H1 (cell line): ENCODE measurements at regions not wholly inside any gene's neighbourhood (a gene's known extent, or its start where the extent isn't known, plus 50 kb on each side); places are given as distances from the start of the nearest gene placed in this dataset.

ENCODE experiments used
- CTCF ChIA-PET: fragments of 300-600 bp; sonication (Branson Sonifier 250); formaldehyde crosslinking; loops from one replicate; lab custom pipeline; 2021; ENCODE audit not compliant: partially characterized antibody; lab: Charles Lee
- POLR2A ChIA-PET: fragments of 300-600 bp; sonication (Branson Sonifier 250); formaldehyde crosslinking; loops from one replicate; lab custom pipeline; 2021; ENCODE audit warnings: inconsistent platforms; ENCODE audit not compliant: partially characterized antibody; lab: Charles Lee
- DNase-seq, 2 experiments: peaks; one replicate each; pipeline versions ENCODE4 v3.0.0 to v3.0.0-alpha.2; 2010 to 2022; ENCODE audit warnings: low spot score in 2 of 2, low read depth in 1 of 2, mixed read lengths in 1 of 2
- FAIRE-seq: peaks from 2 replicates; lab custom pipeline; 2011; peaks lifted over from hg19 to GRCh38; lab: Jason Lieb, UNC
- H2AFZ ChIP-seq: 2 replicates; pipeline ENCODE4 v1.8.1; 2012; ENCODE audit warnings: low read length, inconsistent platforms
- H2AK5ac ChIP-seq: 2 replicates; pipeline ENCODE4 v1.6.1; 2013; ENCODE audit warnings: low read depth, low read length
- H2BK120ac ChIP-seq: replicated peaks from 2 replicates; pipeline ENCODE3; 2013; ENCODE audit warnings: low read depth, low read length, inconsistent platforms
- H2BK12ac ChIP-seq: 2 replicates; pipeline ENCODE4 v1.6.1; 2013; ENCODE audit warnings: low read depth, low read length
- H2BK15ac ChIP-seq: 2 replicates; pipeline ENCODE4 v1.6.1; 2013; ENCODE audit warnings: low read length
- H2BK20ac ChIP-seq: 2 replicates; pipeline ENCODE4 v1.6.1; 2013; ENCODE audit warnings: low read length
- H2BK5ac ChIP-seq: 2 replicates; pipeline ENCODE4 v1.6.1; 2013; ENCODE audit warnings: low read depth, low read length
- H3K14ac ChIP-seq: 2 replicates; pipeline ENCODE4 v1.6.1; 2013; ENCODE audit warnings: inconsistent platforms; ENCODE audit not compliant: insufficient read length
- H3K18ac ChIP-seq: 2 replicates; pipeline ENCODE4 v1.6.1; 2013; ENCODE audit warnings: low read length; ENCODE audit errors: extremely low read depth
- H3K23ac ChIP-seq: 2 replicates; pipeline ENCODE4 v1.6.1; 2013; ENCODE audit warnings: inconsistent platforms; ENCODE audit not compliant: insufficient read length
- H3K23me2 ChIP-seq: 2 replicates; pipeline ENCODE4 v1.6.1; 2013; ENCODE audit warnings: low read depth, low read length
- H3K27ac ChIP-seq: 2 replicates; pipeline ENCODE4 v1.6.1; 2011; ENCODE audit warnings: low read depth, low read length, inconsistent platforms
- H3K27me3 ChIP-seq, 4 experiments: replicated peaks in 1 of 4; 1 replicate in 1 of 4; 2 replicates in 3 of 4; pipeline versions ENCODE4 v1.6.1 to v1.8.1; 2011 to 2013; ENCODE audit warnings: low read length in 3 of 4, mild to moderate bottlenecking in 3 of 4, inconsistent platforms in 2 of 4, mixed read lengths in 2 of 4, moderate library complexity in 1 of 4; ENCODE audit not compliant: control insufficient read depth in 3 of 4, insufficient read depth in 3 of 4; ENCODE audit errors: extremely low read depth in 1 of 4
- H3K36me3 ChIP-seq, 4 experiments: 2 replicates each; pipeline versions ENCODE4 v1.6.1 to v1.8.1; 2011 to 2013; ENCODE audit warnings: mild to moderate bottlenecking in 4 of 4, low read length in 3 of 4, moderate library complexity in 2 of 4, control low read depth in 1 of 4, inconsistent platforms in 1 of 4; ENCODE audit not compliant: insufficient read depth in 4 of 4, control insufficient read depth in 2 of 4
- H3K4ac ChIP-seq: replicated peaks from 2 replicates; pipeline ENCODE3; 2013; ENCODE audit warnings: low read length, low read depth, mixed read lengths, inconsistent platforms; ENCODE audit not compliant: insufficient read length
- H3K4me1 ChIP-seq, 4 experiments: replicated peaks in 1 of 4; 1 replicate in 1 of 4; 2 replicates in 3 of 4; pipeline versions ENCODE4 v1.6.1 to v1.8.1; 2011 to 2013; ENCODE audit warnings: low read length in 3 of 4, inconsistent platforms in 2 of 4, mixed read lengths in 1 of 4; ENCODE audit not compliant: insufficient read depth in 4 of 4, control insufficient read depth in 3 of 4
- H3K4me2 ChIP-seq, 2 experiments: 2 replicates each; pipeline versions ENCODE4 v1.6.1 to v1.8.1; 2011 to 2013; ENCODE audit warnings: low read depth in 2 of 2, low read length in 2 of 2, control low read depth in 1 of 2, inconsistent platforms in 1 of 2, mild to moderate bottlenecking in 1 of 2; ENCODE audit not compliant: insufficient read depth in 1 of 2
- H3K4me3 ChIP-seq, 4 experiments: fragments of 200-600, 300-600 bp in 1 of 4; sonication (generic), shearing (Covaris generic), sonication (Bioruptor Twin) in 1 of 4; 2 replicates each; pipeline versions ENCODE4 v1.5.1 to v1.8.1; 2011 to 2016; ENCODE audit warnings: low read length in 4 of 4, low read depth in 3 of 4, control low read depth in 2 of 4, inconsistent platforms in 2 of 4, mild to moderate bottlenecking in 2 of 4, mixed read lengths in 1 of 4, moderate library complexity in 1 of 4; ENCODE audit not compliant: insufficient read depth in 2 of 4; ENCODE audit errors: extremely low read depth in 1 of 4
- H3K56ac ChIP-seq: replicated peaks from 2 replicates; pipeline ENCODE3; 2013; ENCODE audit warnings: low read depth, mild to moderate bottlenecking, mixed read lengths, low read length, inconsistent platforms; ENCODE audit not compliant: insufficient read length
- H3K79me1 ChIP-seq: 2 replicates; pipeline ENCODE4 v1.6.1; 2013; ENCODE audit warnings: low read depth, low read length, control low read depth
- H3K79me2 ChIP-seq, 2 experiments: 2 replicates each; pipeline versions ENCODE4 v1.6.1 to v1.8.1; 2012 to 2013; ENCODE audit warnings: low read length in 2 of 2, mild to moderate bottlenecking in 2 of 2, inconsistent platforms in 1 of 2; ENCODE audit not compliant: insufficient read depth in 2 of 2, control insufficient read depth in 1 of 2
- H3K9ac ChIP-seq, 4 experiments: replicated peaks in 1 of 4; 1 replicate in 1 of 4; 2 replicates in 3 of 4; pipeline versions ENCODE4 v1.6.1 to v1.8.1; 2011 to 2013; ENCODE audit warnings: low read depth in 3 of 4, low read length in 3 of 4, control low read depth in 2 of 4, mild to moderate bottlenecking in 2 of 4, moderate library complexity in 2 of 4, inconsistent platforms in 1 of 4; ENCODE audit errors: extremely low read depth in 1 of 4
- H3K9me3 ChIP-seq, 2 experiments: 2 replicates each; pipeline versions ENCODE4 v1.6.1 to v1.8.1; 2012 to 2013; ENCODE audit warnings: mild to moderate bottlenecking in 2 of 2, moderate library complexity in 2 of 2, control low read depth in 1 of 2, inconsistent platforms in 1 of 2, low read depth in 1 of 2, low read length in 1 of 2, mixed read lengths in 1 of 2; ENCODE audit not compliant: insufficient read depth in 2 of 2
- H4K20me1 ChIP-seq, 2 experiments: replicated peaks in 1 of 2; 2 replicates each; pipeline versions ENCODE3 to v1.8.1; 2011 to 2013; ENCODE audit warnings: inconsistent platforms in 2 of 2, low read length in 2 of 2, mild to moderate bottlenecking in 1 of 2; ENCODE audit not compliant: insufficient read depth in 2 of 2, control insufficient read depth in 1 of 2
- H4K5ac ChIP-seq: 2 replicates; pipeline ENCODE4 v1.6.1; 2013; ENCODE audit warnings: low read length, low read depth, mixed read lengths, inconsistent platforms; ENCODE audit not compliant: insufficient read length
- H4K8ac ChIP-seq: 2 replicates; pipeline ENCODE4 v1.8.0; 2013; ENCODE audit warnings: mild to moderate bottlenecking, moderate library complexity, low read length, inconsistent platforms; ENCODE audit not compliant: insufficient read depth; ENCODE audit errors: extremely low read depth
- H4K91ac ChIP-seq: replicated peaks from 2 replicates; pipeline ENCODE3; 2013; ENCODE audit warnings: low read length, mixed read lengths, inconsistent platforms; ENCODE audit not compliant: insufficient read length
- BCL11A ChIP-seq, 2 experiments: IDR thresholded peaks; one replicate each; pipeline ENCODE4 v1.6.1; 2011; ENCODE audit warnings: low read depth in 2 of 2, low read length in 2 of 2, mild to moderate bottlenecking in 2 of 2
- BRCA1 ChIP-seq: IDR thresholded peaks from 2 replicates; pipeline ENCODE4 v1.6.1; 2012; ENCODE audit warnings: low read depth, low read length, improper control_type of control experiment
- CHD1 ChIP-seq: IDR thresholded peaks from 2 replicates; pipeline ENCODE4 v1.6.1; 2012; ENCODE audit warnings: low read depth, low read length, improper control_type of control experiment
- CREB1 ChIP-seq: IDR thresholded peaks from 2 replicates; pipeline ENCODE4 v1.6.1; 2012; ENCODE audit warnings: inconsistent platforms
- JUN ChIP-seq: IDR thresholded peaks from 2 replicates; pipeline ENCODE4 v1.6.1; 2011; ENCODE audit warnings: low read depth, mild to moderate bottlenecking, improper control_type of control experiment, low read length
- KDM4A ChIP-seq: IDR thresholded peaks from one replicate; pipeline ENCODE4 v1.7.1; 2012; ENCODE audit warnings: low read depth, mild to moderate bottlenecking, moderate library complexity, low read length, inconsistent platforms; ENCODE audit not compliant: severe bottlenecking
- KDM5A ChIP-seq: fragments of 200-600 bp; IDR thresholded peaks from 2 replicates; pipeline ENCODE4 v1.7.1; 2012; ENCODE audit warnings: mild to moderate bottlenecking, low read length, inconsistent platforms, mixed read lengths
- SP4 ChIP-seq: IDR thresholded peaks from 2 replicates; pipeline ENCODE4 v1.6.1; 2012; ENCODE audit warnings: low read length, inconsistent platforms
- SRF ChIP-seq: IDR thresholded peaks from 2 replicates; pipeline ENCODE4 v1.6.1; 2011; ENCODE audit warnings: mild to moderate bottlenecking, low read depth, low read length, moderate library complexity
- SUZ12 ChIP-seq: fragments of 200-600 bp; sonication (generic); IDR thresholded peaks from 2 replicates; pipeline ENCODE4 v1.6.1; 2012; ENCODE audit warnings: mild to moderate bottlenecking, inconsistent platforms, low read length, moderate library complexity, mixed read lengths
- TEAD4 ChIP-seq: IDR thresholded peaks from 2 replicates; pipeline ENCODE4 v1.6.1; 2012; ENCODE audit warnings: low read depth, low read length, inconsistent platforms, mixed read lengths
- WGBS, 2 experiments: shearing (Covaris generic) in 1 of 2; methylation state at CpG; one replicate each; pipeline versions ENCODE4 v1.1.6 to v1.1.7; 2013 to 2015; ENCODE audit warnings: low lambda C conversion rate in 2 of 2, mixed read lengths in 2 of 2, inconsistent platforms in 1 of 2, low coverage in 1 of 2, missing lambda C conversion rate in 1 of 2; ENCODE audit not compliant: insufficient replicate concordance in 2 of 2, insufficient coverage in 1 of 2, insufficient read length in 1 of 2; ENCODE audit errors: extremely low coverage in 1 of 2, missing lambda C conversion rate in 1 of 2; 5-methylcytosine and 5-hydroxymethylcytosine counted together

GRCh38 chr4:36917413-36917812, 327.1 kb upstream of the NWD2 start:
- Histone ChIP-seq H2AFZ (no peak overlapping the region), H3K14ac (no peak overlapping the region), H3K4ac (no peak overlapping the region), H4K91ac (no peak overlapping the region), H2BK20ac (no peak overlapping the region), H3K9me3 (no peaks in the 10 kb centered on the region), H2AK5ac (no peak overlapping the region), H3K23me2 (no peaks in the 10 kb centered on the region), H4K5ac (no peak overlapping the region), H4K20me1 (no peaks in the 10 kb centered on the region), H3K79me2 (no peaks in the 10 kb centered on the region), H3K4me3 (no peak overlapping the region), H3K18ac (no peak overlapping the region), H2BK15ac (no peak overlapping the region), H2BK120ac (no peak overlapping the region), H2BK12ac (no peak overlapping the region), H3K9ac (no peak overlapping the region), H3K23ac (no peak overlapping the region), H3K27me3 (no peaks in the 10 kb centered on the region), H3K79me1 (no peaks in the 10 kb centered on the region), H3K4me2 (no peak overlapping the region), H2BK5ac (no peak overlapping the region), H3K36me3 (no peaks in the 10 kb centered on the region), H3K56ac (no peak overlapping the region), H4K8ac (no peak overlapping the region), H3K27ac (no peak overlapping the region), H3K4me1 (no peaks in the 10 kb centered on the region)
- DNase-seq: no peak
- FAIRE-seq: no peak
- TF ChIP-seq TEAD4 (no peak), JUN (no peak), KDM4A (no peak), SUZ12 (no peak), SRF (no peak), BRCA1 (no peak), CREB1 (no peak), SP4 (no peak), KDM5A (no peak), CHD1 (no peak), BCL11A (IDR thresholded peaks at IDR 0.05; ENCODE audit: low read depth in 2 of 2, low read length in 2 of 2) (no peak)
- ChIA-PET POLR2A (no interaction called here), CTCF (no interaction called here)
- WGBS, 2 experiments: 96% methylated on average over 6 of the region's 6 CpGs; no CpG with 5 or more reads in 1 of the 2 experiments
